CD4-positive, alpha-beta T cell treated with Interferon gamma for 1 hour (primary cell): ENCODE measurements at regions not wholly inside any gene's neighbourhood (a gene's known extent, or its start where the extent isn't known, plus 50 kb on each side); places are given as distances from the start of the nearest gene placed in this dataset.

Experiments used
- DNase-seq: peaks from one replicate; pipeline ENCODE4 v3.0.0-alpha.2; 2020

DNA sequence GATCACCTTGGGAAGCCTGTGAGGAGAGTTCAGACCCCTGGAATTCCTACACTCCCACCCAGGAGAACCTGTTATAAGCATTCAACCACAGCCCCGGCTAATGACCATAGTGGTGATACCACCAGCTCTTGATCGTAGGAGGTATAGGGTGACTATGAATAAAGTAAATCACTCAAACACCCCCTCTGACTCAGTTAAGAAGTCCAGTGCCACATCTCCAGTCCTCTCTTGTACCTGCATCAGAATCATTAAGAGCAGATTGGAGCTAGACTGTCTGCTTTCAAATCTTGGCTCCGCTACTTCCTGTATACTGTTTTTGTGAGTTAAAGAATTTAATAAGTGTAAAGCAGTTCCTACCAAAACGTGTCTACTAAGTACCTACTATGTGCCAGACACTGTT, 565.1 kb upstream of the DIPK2B start:
- DNase-seq, result no peak

DNA sequence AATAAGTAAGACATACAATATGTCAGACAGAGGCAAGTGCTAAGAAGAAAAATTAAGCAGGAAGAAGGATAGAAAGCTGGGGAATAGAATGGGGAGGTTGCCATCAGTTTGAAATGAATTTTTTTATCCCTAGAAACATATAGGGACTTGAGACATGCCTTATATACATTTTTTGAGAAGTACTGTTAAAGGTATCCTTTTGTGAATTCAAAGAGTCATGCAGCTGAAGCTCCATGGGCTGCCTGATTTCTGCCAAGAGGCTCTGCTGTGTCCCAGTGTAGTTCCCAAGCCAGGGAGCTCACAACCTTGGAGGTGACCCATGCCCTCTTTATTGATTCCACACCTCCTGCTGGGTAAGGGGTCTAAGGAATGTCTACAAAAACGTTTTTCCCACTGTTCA, 564.6 kb upstream of the DIPK2B start:
- no peak for DNase-seq

DNA sequence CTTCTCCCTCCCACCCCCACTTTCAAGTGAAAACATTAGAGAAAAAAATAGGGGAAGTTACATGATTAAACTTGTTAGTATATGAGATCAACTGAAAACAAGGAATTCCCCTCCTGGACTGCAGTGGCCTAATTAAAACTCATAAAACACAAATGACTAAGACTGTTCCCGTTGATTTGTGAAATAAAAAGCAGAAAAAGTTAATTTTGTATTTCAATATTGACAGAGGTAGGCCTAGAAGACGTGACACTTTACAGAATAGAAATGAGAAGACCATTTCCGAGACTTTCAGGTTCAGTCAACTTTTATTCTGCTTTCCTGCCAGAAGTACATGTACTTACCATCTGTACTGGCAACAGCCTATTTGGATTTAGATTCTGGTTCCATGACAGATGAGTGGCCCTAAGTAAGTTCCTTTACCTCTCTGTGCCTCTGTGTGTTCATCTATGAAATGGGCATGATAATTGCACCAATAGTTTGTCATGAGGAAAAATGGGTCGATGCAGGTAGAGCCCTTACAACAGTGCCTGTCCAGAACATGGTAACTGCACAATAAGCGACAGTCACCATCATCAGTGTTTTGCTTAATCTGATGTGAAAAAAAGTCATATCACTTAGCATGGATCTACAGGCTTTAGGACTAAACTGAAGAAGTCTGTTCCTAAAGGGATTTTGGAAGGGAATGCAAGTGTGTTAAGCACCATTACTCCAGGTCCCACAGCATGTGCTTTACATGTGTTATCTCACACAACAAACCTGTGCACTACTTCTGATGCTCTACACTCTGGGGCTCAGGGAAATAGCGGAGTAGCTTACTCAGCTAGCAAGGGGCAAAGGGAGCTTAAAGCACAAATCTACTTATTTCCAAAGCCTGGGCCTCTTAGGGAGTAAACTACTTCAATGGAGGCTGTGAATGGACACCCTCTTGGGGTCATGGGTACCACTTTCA, 562.3 kb upstream of the DIPK2B start:
- DNase-seq, result no peak

DNA sequence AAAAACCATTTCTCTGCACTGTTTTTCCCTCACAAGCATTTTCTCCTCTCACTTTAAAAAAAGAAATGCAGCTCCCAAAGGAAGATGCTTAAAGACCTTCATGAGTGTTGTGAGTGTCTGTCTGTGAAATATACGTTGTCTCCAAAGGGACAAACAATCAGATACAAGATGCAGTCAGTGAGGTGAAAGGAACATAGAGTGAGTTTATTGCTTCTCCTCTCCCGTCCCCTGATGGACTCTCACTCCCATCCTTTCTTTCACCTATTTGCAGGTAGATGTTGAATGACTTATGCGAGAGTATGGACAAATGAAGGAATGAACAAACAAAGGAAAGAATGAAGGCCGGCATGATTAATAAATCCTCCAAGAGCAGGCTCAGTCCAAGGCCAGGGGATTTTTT, 561.2 kb upstream of the DIPK2B start:
- no peak for DNase-seq

DNA sequence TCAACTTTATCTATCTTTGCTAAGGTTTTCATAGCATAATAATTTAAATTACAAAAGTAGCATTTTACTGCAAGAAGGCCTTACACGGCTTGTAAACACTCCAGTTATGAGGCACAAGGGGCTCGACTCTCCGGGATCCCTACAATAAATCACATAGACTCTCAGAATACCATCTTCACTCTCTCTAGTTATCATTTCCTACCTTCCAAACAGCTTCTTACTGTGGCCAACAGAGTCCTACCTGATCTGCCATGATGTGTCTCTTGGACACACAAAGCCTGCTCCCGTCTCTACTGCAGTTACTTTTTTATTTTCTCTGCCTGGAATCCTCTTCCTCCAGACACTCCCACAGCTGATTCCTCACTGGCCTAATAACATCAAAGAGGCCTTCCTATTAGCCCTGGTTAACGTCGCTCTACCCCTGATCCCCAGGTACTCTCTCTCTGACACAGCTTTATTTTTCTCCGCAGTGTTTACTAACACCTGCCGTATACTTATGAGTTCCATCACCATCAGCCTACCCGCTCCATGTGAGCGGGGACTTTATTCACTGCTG, 559.6 kb upstream of the DIPK2B start:
- DNase-seq, result no peak

DNA sequence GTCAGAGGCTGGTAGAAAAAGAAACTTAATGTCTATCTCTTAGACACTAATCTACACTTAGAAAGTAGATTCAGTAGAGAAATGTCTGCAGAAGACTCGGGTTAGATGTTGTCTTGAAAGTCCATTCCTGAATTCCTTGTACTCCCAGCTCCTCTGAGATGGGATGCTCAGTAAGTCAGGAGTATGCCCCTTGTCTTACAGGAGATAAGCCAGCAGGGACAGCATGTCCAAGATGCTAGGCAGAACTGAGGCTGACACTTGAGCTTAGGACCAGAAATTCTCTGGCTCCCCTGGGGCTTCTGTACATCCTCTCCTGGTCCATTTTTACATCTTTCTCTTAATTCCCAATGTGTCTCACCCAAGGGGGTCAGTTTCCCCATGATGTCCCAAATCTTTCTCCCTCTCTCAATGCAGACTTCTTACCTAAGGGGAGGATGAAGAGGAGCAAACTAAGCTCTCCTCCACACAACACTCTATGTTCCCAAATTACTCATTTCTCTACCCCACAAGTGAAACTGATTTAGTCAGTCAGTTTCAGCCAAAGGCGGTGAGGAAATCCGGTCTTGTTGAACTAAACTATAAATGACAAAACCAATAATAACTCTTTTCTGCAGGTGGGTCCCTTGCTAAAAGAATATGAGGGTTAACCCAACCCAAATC, 558.2 kb upstream of the DIPK2B start:
- DNase-seq, result no peak

DNA sequence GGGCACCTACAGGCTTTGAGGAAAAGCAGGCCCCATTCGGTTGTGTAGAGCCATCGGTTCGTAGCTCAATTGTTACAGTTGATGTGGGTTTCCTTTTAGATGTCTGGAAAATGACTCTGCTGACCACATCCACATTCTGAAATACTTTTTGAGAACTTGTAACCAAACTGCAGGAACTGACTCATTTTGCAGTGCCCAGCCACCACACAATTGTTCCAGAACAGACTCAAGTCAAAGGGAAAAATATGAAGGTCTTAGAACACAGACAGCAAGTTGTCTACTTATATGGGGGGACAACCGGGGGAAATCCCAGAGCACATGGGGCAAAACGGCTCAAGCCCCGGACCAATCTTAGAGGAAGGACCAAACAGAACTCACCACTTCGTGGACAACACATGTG, 557.6 kb upstream of the DIPK2B start:
- peak; percentile 46 for DNase-seq

DNA sequence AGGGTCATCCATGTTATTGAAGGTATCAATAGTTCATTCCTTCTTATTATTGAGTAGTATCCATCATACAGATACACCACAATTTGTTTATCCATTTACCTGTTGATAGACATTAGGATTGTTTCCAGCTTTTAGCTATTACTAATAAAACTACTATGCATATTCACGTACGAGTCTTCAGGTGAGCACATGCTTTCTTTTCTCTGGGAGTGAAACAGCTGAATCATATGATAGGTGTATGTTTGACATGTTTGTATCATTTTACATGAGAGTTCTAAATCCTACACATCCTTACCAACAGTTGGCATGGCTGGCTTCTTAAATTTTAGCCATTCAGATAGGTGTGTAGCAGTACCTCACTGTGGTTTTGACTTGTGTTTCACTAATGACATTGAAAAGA, 556.6 kb upstream of the DIPK2B start:
- DNase-seq, result no peak

DNA sequence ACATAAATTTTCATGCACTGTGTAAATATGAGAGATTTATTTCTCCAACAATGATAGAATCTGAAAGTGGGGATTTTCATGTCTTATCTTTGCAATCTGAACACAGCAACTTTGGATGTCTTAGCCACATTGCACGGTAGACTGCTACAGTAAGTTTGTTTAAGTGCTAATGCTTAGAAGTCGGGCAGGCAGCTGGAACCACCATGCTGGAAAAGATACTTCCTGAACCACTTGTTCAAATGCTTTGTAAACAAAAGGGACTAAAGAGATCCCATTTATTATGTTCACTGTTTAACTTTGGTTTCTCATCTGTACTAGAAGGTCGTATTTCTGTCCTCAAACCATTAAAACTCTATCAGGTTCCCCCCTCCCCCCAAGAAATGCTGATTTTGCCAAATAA, 555.9 kb upstream of the DIPK2B start:
- no peak for DNase-seq

DNA sequence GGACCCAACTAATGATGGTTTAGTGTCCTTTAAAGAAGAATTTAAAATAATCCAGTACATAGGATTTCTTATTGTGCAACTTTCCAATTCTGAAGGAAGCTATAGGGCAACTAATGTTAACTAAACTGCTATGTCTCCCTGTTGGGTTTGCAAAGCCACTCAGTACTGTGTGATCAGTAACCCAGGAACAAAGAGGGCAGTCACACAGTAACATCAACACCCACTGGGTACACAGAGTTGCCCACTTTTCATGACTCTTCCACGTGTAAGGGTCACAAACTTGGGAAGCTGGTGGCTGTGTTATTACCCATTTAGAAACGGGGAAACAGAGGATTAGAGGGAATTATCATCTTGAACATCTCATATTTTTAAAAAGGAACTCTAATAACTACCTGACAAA, 555.0 kb upstream of the DIPK2B start:
- DNase-seq, result no peak

DNA sequence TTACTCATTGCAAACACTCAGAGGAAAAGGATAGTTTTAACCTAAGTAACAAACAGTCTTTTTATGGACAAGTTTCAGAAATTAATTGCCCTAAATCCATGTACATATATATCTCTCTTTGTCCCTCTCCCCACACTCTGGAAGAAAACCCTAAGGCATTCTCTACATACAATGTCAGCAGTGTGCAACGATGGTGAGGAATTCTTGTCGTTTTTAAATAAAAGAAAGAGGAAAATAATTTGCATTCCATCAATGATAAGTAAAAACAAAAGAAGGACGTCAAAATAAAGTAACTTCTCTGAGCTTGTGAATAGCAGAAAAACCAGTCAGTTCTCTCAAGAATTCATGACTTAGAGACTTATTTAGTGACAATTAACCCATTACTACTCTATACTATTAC, 550.5 kb upstream of the DIPK2B start:
- no peak for DNase-seq

DNA sequence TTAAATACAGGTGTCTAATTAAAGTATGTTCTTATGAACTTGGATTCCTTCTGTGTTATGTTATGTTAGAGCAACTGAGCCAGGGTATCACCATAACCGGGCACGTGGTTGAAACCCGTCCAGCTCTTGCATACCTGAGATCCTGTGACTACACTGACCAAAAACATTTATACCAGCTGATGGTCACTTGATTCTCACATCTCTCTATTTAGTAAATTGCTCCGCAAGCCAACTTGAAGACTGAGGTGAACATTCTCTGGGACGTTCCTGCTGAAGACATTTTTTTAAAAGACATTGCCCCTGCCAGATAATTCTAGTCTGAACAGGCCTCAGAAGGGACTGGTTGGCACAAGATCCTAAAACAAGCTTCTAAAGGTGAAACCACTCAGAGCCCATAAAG, 550.0 kb upstream of the DIPK2B start:
- DNase-seq, result no peak

DNA sequence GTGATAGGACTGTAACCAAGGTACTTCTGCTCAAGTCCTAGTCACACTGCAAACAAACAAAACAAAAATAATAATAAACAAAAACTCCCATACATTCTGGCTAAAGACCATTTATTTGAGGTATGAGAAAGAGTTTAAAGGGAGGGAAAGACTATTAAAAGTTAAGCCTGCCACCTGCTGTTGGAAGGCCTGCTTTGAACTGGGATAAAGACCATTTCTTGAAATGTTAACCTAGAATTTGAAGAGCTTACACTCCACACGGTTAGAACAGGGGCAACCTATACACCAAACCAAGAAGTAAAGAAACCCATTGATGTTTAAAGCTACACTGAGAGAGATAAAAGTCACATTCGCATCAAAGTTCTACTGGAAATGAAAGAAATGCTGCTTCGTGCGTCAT, 548.7 kb upstream of the DIPK2B start:
- no peak for DNase-seq

DNA sequence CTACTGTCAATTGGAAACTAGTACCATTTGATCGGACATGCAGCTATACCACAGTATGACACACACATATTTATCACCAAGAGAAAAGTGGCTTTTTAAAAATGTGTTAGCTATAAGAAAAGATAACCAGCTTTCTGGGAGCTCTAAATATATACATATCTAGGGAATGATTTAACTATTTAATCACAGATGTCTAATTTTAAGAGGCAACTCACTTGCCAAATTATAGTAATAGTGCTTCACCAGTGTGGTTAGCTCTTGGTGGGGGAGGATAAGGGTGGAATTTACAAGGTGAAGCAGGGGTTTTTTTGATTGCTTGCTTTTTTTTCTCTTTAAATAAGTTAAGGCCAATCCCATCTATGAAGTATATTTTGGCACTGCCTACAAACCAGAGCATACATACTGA, 547.7 kb upstream of the DIPK2B start:
- DNase-seq, result no peak

DNA sequence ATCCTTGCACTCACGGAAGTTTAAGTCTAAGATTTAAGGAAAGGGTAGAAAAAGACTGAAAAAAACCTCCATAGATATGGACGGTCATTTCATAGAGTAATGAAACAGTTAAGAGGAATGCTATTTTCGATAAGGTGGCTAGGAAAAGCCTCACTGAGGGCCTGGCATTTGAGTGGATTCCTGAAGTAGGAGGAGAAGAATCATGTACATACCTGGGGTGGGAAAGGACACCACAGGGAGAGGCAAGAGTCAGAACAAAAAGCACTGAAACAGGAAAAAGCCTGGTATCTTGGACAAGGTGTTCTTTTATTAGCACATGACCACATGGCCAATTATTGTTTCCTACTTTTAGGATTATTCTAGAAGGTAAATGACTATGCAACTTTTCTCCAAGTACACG, 547.2 kb upstream of the DIPK2B start:
- no peak for DNase-seq

DNA sequence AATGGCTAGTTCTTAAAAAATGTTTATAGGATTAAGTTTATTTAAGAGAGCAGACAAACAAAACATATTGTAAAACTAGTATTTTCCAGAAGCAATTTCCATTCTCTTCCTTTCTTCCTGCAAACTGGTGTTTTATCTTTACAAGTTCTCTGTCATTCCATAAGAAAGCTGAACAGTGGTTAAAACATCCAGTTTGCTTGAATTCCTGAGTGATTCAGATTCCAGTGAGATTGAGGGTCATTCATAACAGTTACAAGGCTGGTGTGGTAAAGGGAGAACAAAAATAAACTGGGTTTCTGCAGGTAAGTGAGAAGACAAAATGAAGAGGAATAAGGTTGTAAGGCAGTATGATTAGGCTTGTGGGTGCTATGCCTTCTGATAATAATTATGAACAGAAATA, 544.8 kb upstream of the DIPK2B start:
- DNase-seq, result no peak

DNA sequence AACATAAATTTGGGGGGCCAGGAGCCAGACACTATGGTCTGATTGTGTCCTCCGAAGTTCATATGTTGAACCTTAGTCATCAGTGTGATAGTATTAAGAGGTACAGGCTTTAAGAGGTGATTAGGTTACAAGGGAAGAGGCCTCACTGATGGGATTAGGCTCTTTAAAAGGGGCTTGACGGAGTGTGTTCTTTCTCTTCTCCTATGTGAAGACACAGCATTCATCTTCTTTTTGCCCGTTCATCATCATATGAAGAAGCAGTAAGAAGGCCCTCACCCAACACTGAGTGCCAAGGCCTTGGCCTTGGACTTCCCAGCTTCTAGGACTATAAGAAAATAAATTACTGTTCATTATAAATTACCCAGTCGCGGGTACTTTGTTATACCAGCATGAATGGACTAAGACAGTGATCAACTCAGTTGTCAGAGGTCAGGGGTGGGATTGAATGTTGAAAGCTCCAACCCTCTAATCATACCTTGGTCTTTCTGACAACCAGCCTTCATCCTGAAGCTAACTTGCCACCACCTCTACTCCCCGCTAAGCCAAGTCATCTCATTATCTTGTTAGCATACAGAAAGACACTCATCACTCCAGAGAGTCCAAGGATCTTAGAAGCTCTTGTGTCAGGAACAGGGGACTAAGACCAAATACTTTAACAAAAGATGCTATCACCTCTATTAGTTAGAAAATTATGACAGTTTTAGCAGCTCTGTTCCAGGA, 543.4 kb upstream of the DIPK2B start:
- no peak for DNase-seq

DNA sequence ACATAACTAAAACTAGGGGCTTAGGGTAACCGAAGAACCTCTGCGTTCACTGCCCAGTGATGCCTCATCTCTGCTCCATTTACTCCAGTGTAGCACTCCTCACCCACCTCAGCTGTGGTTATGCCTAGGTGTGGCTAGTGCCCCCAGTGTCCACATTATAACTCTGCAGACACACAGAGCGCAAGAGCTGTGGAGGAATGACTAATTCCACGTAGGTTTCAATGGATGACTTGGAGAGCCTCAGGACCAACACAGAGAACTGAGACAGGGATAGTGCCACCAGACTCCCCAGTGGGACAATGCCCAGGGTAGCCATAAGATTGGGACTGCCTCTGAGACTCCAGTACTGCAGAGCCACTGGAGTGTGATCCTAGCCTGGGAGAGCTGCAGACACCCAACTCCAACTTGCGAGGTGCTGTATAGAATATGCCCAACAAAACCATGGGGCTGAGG, 542.4 kb upstream of the DIPK2B start:
- DNase-seq, result no peak

DNA sequence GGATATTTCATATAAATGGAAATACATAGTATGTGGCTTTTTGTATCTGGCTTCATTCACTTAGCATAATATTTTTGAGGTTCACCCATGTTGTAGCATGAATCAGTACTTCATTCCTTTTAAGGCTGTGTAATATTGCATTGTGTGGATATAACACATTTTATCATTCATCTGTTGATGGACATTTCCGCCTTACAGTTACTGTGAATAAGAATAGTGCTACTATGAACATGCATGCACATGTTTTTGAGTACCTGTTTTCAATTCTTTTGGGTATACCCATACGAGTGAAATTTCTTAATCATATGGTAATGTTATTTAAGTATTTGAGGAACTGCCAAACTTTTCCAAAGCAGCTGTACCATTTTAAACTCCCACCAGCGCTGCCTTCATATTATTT, 539.6 kb upstream of the DIPK2B start:
- DNase-seq, result no peak

DNA sequence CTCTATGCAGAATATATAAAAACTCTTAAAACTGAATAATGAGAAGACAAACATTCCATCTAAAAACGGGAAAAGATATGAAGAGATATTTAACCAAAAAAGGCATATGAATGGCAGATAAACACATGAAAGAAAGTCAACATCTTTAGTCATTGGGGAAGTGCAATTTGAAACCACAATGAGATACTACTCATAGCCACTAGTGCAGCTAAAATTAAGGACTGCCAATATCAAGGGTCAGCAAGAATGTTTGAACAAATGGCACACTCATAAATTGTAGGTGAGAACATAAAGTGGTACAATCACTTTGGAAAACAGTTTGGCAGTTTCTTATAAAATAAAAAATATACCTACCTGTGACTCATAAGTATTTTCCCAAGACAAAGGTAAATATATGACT, 534.9 kb upstream of the DIPK2B start:
- DNase-seq, result no peak

DNA sequence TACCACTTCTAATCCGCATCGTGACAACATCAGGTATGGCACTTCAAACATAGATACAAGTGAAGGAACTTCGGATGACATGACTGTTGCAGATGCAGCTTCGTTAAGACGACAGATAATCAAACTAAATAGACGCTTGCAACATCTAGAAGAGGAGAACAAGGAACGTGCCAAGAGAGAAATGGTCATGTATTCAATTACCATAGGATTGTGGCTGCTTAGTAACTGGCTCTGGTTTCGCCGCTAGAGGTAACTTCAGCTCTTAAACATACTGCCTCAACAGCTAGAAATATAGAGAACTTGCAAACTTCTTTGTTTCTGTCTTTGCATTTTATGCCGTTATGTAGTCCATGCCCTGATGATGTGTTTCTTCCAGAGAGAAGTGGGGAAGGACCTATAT, 530.8 kb upstream of the DIPK2B start:
- no peak for DNase-seq

DNA sequence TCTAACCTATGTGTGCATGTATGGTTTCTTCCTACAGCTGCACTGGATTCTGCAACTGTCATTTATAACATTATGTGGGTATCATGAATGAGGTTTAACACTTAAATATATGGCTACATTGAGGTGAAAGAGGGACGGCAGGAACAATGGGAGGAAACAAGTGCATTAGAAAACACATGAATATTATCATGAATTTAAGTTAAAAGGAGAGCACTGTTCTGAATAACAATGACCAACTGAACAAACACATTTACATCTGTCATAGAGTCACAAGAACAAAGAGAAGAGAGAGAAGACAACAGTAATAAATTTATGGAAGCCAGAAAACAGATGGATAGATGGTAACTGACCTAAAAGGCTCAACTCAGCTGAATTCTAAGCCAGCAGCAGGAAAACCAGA, 527.1 kb upstream of the DIPK2B start:
- DNase-seq, result no peak

DNA sequence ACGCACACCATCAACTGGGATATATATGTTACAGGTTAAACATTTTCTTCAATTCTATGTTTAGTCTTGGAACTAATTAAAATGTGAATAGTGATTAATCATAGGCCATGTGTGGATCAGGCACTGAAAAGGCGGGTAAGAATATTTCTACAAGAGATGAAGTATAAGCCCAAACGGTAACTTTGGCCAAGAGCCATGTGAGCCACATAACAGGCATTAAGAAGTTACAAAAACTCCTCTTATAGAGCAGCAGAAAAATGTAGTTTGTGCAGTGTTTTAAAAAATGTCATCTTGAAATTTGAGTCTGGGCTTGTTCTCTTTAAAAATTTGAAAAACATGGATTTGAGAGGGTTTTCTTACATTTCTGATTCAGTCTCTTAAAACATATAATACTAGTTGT, 521.8 kb upstream of the DIPK2B start:
- no peak for DNase-seq
